Urothelium cell line (cell line): ENCODE measurements at regions not wholly inside any gene's neighbourhood (a gene's known extent, or its start where the extent isn't known, plus 50 kb on each side); places are given as distances from the start of the nearest gene placed in this dataset.
"Not testable (repeated sequence)": the region's sequence is repeated elsewhere in the genome, so short reads cannot be mapped to it uniquely, and the experiment has no call there.

Experiments
- DNase-seq: peaks from one replicate; pipeline ENCODE4 v3.0.0; 2011; ENCODE audit warnings: low spot score, mixed read lengths
- FAIRE-seq: peaks from 2 replicates; lab custom pipeline; 2011; peaks lifted over from hg19 to GRCh38; lab: Jason Lieb, UNC

GRCh38 chr11:3516345-3516933 is 125.4 kb downstream of the ART5 start:
- DNase-seq, FAIRE-seq: not testable (repeated sequence)

GRCh38 chr11:3514635-3515424 is 127.0 kb downstream of the ART5 start:
- not testable (repeated sequence) for DNase-seq, FAIRE-seq

- not testable (repeated sequence) for FAIRE-seq, DNase-seq
Observed at GRCh38 chr11:3513311-3513710, 128.5 kb downstream of the ART5 start.

GRCh38 chr11:3512751-3513150 is 129.0 kb downstream of the ART5 start:
- DNase-seq, FAIRE-seq: not testable (repeated sequence)

GRCh38 chr11:3512133-3512703 is 129.6 kb downstream of the ART5 start:
- FAIRE-seq = not testable (repeated sequence)
- DNase-seq = peak; percentile 2

- DNase-seq = peak; percentile 4
- not testable (repeated sequence) for FAIRE-seq
Observed at GRCh38 chr11:3511416-3512132, 130.2 kb downstream of the ART5 start.

- FAIRE-seq, DNase-seq: not testable (repeated sequence)
Observed at GRCh38 chr11:3509563-3509962, 130.6 kb upstream of the ZNF195 start.

- DNase-seq, FAIRE-seq: not testable (repeated sequence)
Observed at GRCh38 chr11:3499198-3499597, 120.3 kb upstream of the ZNF195 start.

GRCh38 chr11:3498356-3498755 is 119.4 kb upstream of the ZNF195 start:
- not testable (repeated sequence) for FAIRE-seq, DNase-seq

GRCh38 chr11:3493152-3493551 is 114.2 kb upstream of the ZNF195 start:
- FAIRE-seq = not testable (repeated sequence)

GRCh38 chr11:3488003-3488402 is 109.1 kb upstream of the ZNF195 start:
- not testable (repeated sequence) for DNase-seq, FAIRE-seq

More at GRCh38 chr11:3493152-3493551, 114.2 kb upstream of the ZNF195 start:
- not testable (repeated sequence) for DNase-seq

- not testable (repeated sequence) for DNase-seq, FAIRE-seq
Observed at GRCh38 chr11:3485737-3486136, 106.8 kb upstream of the ZNF195 start.

GRCh38 chr11:3476937-3477885 is 98.3 kb upstream of the ZNF195 start:
- not testable (repeated sequence) for FAIRE-seq, DNase-seq

- not testable (repeated sequence) for FAIRE-seq, DNase-seq
Observed at GRCh38 chr11:3476084-3476936, 97.4 kb upstream of the ZNF195 start.

GRCh38 chr11:3468963-3469362 is 90.0 kb upstream of the ZNF195 start:
- DNase-seq, FAIRE-seq: not testable (repeated sequence)

- not testable (repeated sequence) for FAIRE-seq, DNase-seq
Observed at GRCh38 chr11:3467599-3467998, 88.7 kb upstream of the ZNF195 start.

- not testable (repeated sequence) for DNase-seq, FAIRE-seq
Observed at GRCh38 chr11:3455666-3456065, 76.7 kb upstream of the ZNF195 start.

GRCh38 chr11:3454844-3455243 is 75.9 kb upstream of the ZNF195 start:
- not testable (repeated sequence) for FAIRE-seq, DNase-seq
